Activated CD8-positive, alpha-beta T cell treated with anti-CD3 and anti-CD28 coated beads for 36 hours (primary cell): ENCODE measurements at regions not wholly inside any gene's neighbourhood (a gene's known extent, or its start where the extent isn't known, plus 50 kb on each side); places are given as distances from the start of the nearest gene placed in this dataset.

Source experiments
- ATAC-seq: fragments of 200-7000 bp; cut with Tn5 transposase; one replicate; pipeline ENCODE4 v1.10.0; 2021; ENCODE audit warnings: mild to moderate bottlenecking, moderate library complexity
- CTCF ChIA-PET: fragments of 350-600 bp; sonication (Branson Sonifier 250); formaldehyde crosslinking; loops from one replicate; lab custom pipeline; 2021; ENCODE audit warnings: antibody characterized with exemption; lab: Charles Lee
- POLR2A ChIA-PET: fragments of 350-600 bp; sonication (Branson Sonifier 250); formaldehyde crosslinking; loops from one replicate; lab custom pipeline; 2021; ENCODE audit warnings: antibody characterized with exemption; lab: Charles Lee
- DNase-seq: peaks from one replicate; pipeline ENCODE4 v3.0.0-alpha.2; 2020
- H3K27ac Mint-ChIP-seq: one replicate; pipeline ENCODE4 v1.8.0; 2021; ENCODE audit warnings: mild to moderate bottlenecking, mixed read lengths
- H3K27me3 Mint-ChIP-seq: one replicate; pipeline ENCODE4 v1.8.0; 2021; ENCODE audit warnings: mixed read lengths
- H3K36me3 Mint-ChIP-seq: one replicate; pipeline ENCODE4 v1.8.0; 2021; ENCODE audit warnings: low read depth, mixed read lengths
- H3K4me1 Mint-ChIP-seq: one replicate; pipeline ENCODE4 v1.8.0; 2021; ENCODE audit warnings: low read depth, mixed read lengths
- H3K4me3 Mint-ChIP-seq: one replicate; pipeline ENCODE4 v1.8.0; 2021; ENCODE audit warnings: mild to moderate bottlenecking, moderate library complexity, mixed read lengths
- H3K9me3 Mint-ChIP-seq: one replicate; pipeline ENCODE4 v1.8.0; 2021; ENCODE audit warnings: mixed read lengths
- intact Hi-C: fragments of 100-400 bp; cut with micrococcal nuclease; formaldehyde crosslinking; loops from one replicate; pipeline ENCODE4 v1.10.0; 2022
- TF ChIP-seq, protein P1 (sequence below): fragments of 200-600 bp; IDR thresholded peaks from one replicate; pipeline ENCODE4 v1.8.0; 2022; ENCODE audit warnings: antibody characterized with exemption, mild to moderate bottlenecking

DNA sequence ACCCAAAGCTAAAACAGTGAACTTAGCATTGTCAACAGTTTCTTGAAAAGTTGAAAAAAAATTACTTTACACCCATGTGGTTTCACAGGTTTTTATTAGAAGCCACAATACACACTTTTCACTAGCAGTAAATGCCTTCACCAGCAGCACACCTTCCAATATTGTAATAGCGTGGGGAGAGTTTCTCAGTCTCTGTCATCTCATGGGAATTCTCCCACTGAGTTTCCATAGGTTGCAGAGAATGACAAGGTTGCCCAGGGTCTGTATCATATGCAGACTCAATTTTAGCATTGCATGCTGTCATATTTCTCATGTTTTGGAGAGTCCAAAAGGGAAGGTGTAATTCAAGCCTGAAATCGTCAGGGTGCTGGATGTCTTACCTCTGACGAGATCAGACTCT is 486.1 kb upstream of the TENM3 start:
- ATAC-seq (no peak), DNase-seq (no peak)
- Mint-ChIP-seq H3K36me3 (no peaks in the 10 kb centered on the region), H3K27me3 (no peaks in the 10 kb centered on the region), H3K4me1 (no peaks in the 10 kb centered on the region), H3K4me3 (no peak overlapping the region), H3K9me3 (peaks cover 2% of the 10 kb centered on the region), H3K27ac (no peak overlapping the region)
- ChIA-PET POLR2A (no interaction called here), CTCF (no interaction called here)
- intact Hi-C loops = no loop called here
- TF ChIP-seq, protein P1, sequence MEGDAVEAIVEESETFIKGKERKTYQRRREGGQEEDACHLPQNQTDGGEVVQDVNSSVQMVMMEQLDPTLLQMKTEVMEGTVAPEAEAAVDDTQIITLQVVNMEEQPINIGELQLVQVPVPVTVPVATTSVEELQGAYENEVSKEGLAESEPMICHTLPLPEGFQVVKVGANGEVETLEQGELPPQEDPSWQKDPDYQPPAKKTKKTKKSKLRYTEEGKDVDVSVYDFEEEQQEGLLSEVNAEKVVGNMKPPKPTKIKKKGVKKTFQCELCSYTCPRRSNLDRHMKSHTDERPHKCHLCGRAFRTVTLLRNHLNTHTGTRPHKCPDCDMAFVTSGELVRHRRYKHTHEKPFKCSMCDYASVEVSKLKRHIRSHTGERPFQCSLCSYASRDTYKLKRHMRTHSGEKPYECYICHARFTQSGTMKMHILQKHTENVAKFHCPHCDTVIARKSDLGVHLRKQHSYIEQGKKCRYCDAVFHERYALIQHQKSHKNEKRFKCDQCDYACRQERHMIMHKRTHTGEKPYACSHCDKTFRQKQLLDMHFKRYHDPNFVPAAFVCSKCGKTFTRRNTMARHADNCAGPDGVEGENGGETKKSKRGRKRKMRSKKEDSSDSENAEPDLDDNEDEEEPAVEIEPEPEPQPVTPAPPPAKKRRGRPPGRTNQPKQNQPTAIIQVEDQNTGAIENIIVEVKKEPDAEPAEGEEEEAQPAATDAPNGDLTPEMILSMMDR = no peak

GRCh38 chr4:181757910-181758660 is 485.1 kb upstream of the TENM3 start:
- peaks cover 2% of the 10 kb centered on the region for H3K9me3 Mint-ChIP-seq
- POLR2A ChIA-PET = no interaction called here
- H3K27me3 Mint-ChIP-seq = no peaks in the 10 kb centered on the region
- DNase-seq = no peak
- CTCF ChIA-PET = no interaction called here
- no peak for ATAC-seq
- H3K27ac Mint-ChIP-seq = no peak overlapping the region
- TF ChIP-seq, protein P1 = no peak
- intact Hi-C loops = no loop called here
- no peaks in the 10 kb centered on the region for H3K4me1 Mint-ChIP-seq
- no peak overlapping the region for H3K4me3 Mint-ChIP-seq
- no peaks in the 10 kb centered on the region for H3K36me3 Mint-ChIP-seq

- ATAC-seq (no peak), DNase-seq (no peak)
- POLR2A ChIA-PET = no interaction called here
- Mint-ChIP-seq H3K36me3 (no peaks in the 10 kb centered on the region), H3K4me1 (no peaks in the 10 kb centered on the region), H3K9me3 (no peaks in the 10 kb centered on the region), H3K27ac (no peak overlapping the region), H3K27me3 (no peaks in the 10 kb centered on the region), H3K4me3 (no peak overlapping the region)
- CTCF ChIA-PET = no interaction called here
- TF ChIP-seq, protein P1 = no peak
- intact Hi-C loops = no loop called here
These were observed 482.6 kb upstream of the TENM3 start for GRCh38 chr4:181760560-181760959.

DNA sequence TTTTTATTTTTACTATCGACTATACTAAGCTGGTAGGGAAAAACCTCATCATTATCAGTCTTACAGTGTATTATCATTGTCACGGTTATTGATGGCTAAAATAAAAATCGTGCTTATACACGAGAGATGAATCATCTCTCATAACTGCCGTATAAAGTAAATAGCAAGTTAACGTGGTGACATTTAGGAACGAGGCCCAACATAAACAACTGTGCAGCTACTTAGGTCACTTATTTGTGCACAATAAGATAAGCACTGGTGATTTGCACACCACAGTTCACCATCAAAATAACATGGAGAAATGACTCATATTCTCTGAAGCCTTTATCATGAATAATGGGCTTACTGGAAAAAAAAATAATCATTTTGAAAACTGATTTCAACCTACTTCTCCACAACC is 482.0 kb upstream of the TENM3 start:
- no peak for DNase-seq
- H3K27ac Mint-ChIP-seq = no peak overlapping the region
- no peaks in the 10 kb centered on the region for H3K4me1 Mint-ChIP-seq
- H3K27me3 Mint-ChIP-seq = no peaks in the 10 kb centered on the region
- intact Hi-C loops = no loop called here
- H3K9me3 Mint-ChIP-seq = no peaks in the 10 kb centered on the region
- CTCF ChIA-PET = no interaction called here
- no peak for ATAC-seq
- H3K36me3 Mint-ChIP-seq = no peaks in the 10 kb centered on the region
- H3K4me3 Mint-ChIP-seq = no peak overlapping the region
- POLR2A ChIA-PET = no interaction called here
- TF ChIP-seq, protein P1 = no peak

DNA sequence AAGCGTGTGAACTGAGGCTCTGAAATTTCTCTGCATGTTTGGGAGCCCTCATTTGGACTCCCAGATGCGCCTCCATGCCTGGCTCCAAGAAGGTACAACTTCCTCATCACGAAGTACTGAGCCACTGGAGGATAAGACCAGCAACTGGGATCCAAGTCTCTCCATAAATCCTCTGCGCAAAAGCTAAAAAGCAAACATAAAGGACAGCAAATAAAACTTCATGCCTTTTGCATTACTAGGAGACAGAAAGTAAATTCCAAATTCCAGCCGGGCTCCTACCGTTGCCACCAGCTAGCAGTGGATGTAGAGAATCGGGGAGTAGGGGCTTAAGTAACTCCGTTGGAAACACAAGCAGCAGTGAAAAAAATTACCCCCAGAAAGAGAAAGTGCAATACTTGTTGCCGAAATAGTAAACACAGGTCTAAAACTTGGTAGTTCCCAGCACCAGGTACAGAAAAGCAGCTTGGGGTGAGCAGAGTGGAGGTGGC is 477.1 kb upstream of the TENM3 start:
- H3K9me3 Mint-ChIP-seq = peaks cover 7% of the 10 kb centered on the region
- ChIA-PET CTCF (interaction anchor here (0.6 kb wide), 1 partner anchor 656 kb away, joined by 3 read pairs; no protein-coding TSS in a partner anchor), POLR2A (no interaction called here)
- no peaks in the 10 kb centered on the region for H3K4me1 Mint-ChIP-seq
- H3K27me3 Mint-ChIP-seq = no peaks in the 10 kb centered on the region
- no peak overlapping the region for H3K27ac Mint-ChIP-seq
- H3K4me3 Mint-ChIP-seq = no peak overlapping the region
- TF ChIP-seq, protein P1 = no peak
- no peak for DNase-seq
- intact Hi-C loops = no loop called here
- no peak for ATAC-seq
- H3K36me3 Mint-ChIP-seq = no peaks in the 10 kb centered on the region
